Stimulated activated CD4-positive, alpha-beta T cell treated with anti-CD3 and anti-CD28 coated beads, Interleukin-15, amount 100 ng/mL, for 1 hour (primary cell): ENCODE measurements at regions not wholly inside any gene's neighbourhood (a gene's known extent, or its start where the extent isn't known, plus 50 kb on each side); places are given as distances from the start of the nearest gene placed in this dataset.

ENCODE experiments used
- DNase-seq, 2 donors: peaks; one replicate each; pipeline ENCODE4 v3.0.0-alpha.2; 2020; ENCODE audit warnings: low read depth in 1 of 2, low spot score in 1 of 2

DNA sequence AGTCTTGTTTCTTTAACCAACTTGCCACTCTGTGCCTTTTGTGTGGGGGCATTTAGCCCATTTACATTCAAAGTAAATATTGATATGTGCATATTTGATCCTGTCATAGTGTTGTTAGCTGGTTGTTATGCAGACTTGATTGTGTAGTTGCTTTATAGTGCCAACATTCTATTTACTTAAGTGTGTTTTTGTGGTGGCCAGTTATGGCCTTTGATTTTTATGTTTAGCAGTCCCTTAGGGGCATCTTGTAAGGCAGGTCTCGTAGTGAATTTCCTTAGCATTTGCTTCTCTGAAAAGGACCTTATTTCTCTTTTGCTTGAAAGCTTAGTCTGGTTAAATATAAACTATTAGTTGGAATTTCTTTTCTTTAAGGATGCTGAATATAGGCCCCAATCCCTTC lies 282.8 kb upstream of the NECTIN3 start:
- DNase-seq: no peak

DNA sequence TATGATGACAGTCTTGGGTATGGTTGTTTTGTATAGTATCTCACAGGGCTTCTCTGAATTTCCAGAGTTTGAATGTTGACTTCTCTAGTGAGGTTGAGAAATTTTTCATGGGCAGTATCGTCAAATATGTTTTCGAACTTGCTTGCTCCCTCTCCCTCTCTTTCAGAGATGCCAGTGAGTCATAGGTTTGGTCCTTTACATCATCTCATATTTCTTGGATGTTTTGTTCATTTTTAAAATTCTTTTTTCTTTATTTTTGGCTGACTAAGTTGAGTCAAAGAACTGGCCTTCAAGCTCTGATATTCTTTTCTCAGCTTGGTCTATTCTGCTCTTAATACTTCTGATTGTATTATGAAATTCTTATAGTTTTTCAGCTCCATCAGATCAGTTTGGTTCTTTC lies 282.3 kb upstream of the NECTIN3 start:
- DNase-seq: no peak

DNA sequence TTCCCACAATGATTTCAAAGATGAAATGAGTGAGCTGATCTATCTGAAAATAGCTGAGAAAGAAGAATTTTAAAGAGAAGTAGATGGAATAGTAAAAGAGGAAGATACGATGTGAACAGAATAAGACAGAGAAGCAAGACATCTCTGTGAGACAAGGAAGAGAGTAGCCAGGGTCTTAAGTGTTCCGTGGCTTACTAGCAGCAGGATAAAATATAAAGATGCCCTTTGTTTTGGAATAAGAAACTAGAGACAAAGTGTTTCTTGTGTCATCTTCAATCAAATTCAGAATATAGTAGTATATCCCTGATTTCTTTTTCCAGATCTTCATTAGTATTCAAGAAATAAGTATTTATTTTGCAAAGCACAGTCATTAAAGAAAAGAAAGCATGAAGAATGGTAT lies 281.0 kb upstream of the NECTIN3 start:
- no peak for DNase-seq

DNA sequence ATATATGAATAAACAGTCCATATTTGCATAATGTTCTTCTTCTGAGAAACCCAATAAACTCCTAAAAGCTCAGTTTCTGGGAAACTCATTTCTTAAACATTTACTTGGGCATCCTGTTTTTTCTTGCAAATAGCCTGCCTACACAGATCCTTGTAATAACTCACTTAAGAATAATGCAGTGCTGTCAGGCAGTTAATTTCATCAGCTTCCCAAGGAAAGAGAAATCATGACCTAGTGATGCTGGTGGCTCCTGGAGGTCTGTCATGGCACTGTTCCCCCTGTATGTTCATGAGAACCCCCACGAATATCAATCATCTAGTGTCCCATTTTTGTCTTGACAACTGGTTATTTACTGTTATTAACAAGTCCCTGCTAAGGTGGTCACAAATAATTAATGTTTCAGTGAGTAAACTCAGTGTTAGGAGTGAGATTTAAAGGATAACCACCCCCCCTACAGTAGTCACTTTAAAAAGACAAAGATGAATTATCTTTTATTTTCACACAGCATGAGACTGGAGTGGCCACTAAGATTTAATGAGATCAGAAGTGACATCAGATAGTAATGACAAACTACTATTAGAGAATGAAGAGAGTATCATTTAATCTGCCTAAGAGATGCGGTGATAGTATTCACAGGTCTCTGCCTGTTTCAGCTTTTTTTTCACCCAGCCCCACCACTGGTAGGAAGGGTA lies 279.5 kb upstream of the NECTIN3 start:
- no peak for DNase-seq

DNA sequence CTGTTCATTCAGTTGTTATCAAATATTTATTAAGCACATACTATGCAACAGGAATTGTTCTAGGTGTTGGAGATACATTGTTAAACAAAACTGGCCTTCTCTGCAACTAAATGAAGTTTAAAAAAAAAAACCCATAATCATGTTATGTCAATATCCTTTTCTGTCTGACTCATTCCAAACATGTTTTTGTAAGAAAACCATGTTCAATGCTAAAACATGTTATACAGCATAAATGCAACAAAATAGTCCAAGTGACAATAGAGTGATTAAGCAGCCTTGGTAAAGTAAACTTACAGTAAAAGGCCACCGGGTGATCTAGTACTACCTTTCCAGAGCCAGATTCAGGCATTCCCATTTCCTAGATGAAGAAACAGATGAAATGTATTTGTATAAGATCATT lies 278.0 kb upstream of the NECTIN3 start:
- no peak for DNase-seq

DNA sequence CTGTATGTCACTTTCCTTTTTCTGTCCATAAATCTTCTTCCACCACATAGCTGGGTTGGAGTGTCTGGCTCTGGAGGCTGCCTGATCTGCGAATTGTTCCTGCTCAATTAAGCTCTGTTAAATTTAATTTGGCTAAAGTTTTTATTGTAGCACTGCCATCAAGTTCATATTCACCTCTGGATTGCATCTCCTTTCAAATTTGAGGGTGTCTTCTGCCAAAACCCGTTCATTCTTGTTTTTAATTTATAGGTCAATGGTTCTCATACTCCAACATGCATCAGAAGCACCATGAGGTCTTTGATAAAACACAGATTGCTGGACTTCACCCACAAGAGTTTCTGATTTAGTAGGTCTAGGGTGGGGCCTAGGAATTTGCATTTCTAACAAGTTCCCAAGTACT lies 276.5 kb upstream of the NECTIN3 start:
- no peak for DNase-seq

DNA sequence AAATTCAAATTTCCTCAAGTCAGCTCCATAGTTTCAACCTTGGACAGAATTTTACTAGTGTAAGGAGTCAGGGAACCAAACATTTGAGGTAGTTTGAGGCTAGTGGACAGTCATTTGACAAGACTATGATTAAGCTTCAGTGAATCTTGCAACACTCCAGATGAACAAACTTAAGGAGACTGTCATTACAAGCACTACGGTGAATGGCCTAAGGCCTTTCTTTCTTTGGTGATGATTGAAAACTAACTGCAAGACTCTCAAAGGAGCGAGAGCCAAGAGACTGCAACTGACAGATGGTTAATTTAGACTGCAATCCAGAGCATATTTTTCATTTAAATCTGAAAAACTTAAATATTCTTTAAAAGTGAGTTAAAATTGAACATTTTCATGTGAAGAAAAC lies 272.3 kb upstream of the NECTIN3 start:
- DNase-seq: no peak

DNA sequence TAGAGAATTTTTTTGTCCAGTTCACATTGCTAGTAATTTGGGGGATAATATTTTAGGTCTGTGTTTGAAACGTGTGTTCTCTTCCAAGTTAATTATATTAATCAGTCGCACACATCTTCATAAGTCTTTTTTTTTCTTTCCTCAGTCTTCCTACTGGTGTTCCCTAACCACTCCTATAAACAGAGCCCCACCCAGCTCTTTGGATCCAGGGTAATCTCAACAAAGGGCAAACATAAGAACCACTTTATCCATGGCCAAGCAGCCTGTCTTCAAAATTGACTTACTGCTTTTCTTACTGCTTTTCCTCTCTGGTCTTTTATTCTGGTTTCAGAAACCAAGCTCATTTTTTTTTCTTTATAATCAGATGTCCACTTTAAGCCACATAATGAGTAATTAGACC lies 266.8 kb upstream of the NECTIN3 start:
- DNase-seq: no peak

DNA sequence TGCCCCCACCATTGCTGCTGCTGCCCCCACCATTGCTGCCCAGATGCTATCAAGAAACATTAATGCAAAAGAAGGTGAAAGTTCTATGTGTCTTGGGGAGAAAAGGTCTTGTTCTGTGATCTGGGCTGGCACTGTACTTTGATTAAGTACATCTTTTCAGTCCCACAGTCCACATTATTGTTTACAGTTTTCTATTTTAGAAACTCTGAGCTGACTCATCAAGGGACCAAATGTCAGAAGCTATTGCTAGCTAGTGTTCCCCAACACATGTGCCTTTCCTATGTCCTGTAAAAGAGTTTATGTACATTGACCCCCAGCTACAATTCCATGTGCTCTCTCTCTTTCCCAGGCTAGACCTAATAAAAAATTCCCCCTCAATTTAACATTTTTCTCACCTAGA lies 264.7 kb upstream of the NECTIN3 start:
- no peak for DNase-seq

DNA sequence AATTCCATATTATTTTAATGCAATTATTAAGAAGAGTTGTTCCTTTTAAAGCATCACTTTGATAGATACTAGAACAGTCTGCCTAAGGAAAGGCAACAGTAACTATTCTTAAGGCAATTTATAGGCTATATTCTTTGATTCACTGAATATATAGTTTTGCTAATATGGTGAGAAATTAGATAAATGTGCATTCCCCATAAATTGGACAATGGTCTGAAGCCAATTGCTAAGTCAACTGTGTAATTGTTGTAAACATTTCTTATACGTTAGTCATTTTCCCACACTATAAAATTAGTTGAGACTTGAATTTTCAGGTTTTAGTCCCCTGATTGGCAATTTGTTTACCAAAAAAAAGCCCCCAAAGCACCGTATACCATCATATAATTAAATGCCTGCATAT lies 263.0 kb upstream of the NECTIN3 start:
- DNase-seq: no peak

DNA sequence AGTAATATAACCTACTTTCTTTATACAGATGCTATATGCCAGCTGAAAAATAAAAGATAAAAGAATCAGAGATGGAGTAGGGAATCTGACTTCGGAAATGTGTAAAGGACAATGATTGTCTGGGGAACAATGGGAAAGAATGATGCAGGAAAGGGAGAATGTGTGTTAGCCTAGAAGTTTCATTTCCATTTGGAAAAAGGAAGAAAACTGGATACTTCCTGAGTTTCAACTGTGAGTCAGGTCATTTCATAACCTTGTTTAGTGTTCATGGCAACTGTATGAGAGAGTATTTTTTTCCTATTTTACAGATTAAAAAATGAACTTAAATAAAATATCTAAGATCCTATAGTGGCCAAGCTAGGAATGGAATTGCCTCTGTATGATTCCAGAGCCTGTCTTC lies 261.3 kb upstream of the NECTIN3 start:
- no peak for DNase-seq

DNA sequence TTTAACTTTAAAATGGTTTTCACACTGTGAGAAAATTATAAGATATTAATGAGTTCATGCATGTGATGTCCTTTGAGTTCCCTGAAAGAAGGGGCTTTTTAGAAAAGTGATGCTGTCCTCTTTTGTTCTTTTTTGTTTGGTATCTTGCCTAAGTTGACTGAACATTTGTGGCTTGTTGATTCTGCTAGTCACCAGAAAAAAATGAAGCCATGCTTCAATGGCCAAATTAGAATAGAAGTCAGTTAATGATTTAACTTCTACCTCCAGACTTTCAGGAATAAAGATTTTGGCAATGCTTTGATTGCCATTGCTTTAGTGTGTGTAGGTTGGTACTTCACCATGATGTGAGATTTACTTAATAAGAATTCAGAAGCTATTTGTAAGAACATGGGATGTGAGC lies 260.6 kb upstream of the NECTIN3 start:
- DNase-seq: no peak

DNA sequence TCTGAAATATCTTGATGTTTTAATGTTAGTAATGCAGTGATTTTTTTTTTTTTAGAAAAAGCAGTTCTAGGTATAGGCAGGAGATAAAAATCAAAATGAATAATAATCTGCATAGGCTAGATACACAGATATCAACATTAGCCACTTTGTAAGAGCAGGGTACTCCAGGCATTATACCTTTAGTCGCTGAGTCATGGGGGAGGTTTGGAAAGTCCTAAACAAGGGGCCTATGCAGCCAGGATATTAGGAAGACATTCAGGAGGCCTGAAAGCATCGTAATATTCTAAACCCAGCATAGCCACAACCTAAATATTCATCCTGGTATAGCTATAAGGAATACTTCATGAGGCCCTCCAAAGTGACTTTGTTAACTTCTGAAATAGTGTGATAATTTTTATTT lies 258.1 kb upstream of the NECTIN3 start:
- DNase-seq: no peak

DNA sequence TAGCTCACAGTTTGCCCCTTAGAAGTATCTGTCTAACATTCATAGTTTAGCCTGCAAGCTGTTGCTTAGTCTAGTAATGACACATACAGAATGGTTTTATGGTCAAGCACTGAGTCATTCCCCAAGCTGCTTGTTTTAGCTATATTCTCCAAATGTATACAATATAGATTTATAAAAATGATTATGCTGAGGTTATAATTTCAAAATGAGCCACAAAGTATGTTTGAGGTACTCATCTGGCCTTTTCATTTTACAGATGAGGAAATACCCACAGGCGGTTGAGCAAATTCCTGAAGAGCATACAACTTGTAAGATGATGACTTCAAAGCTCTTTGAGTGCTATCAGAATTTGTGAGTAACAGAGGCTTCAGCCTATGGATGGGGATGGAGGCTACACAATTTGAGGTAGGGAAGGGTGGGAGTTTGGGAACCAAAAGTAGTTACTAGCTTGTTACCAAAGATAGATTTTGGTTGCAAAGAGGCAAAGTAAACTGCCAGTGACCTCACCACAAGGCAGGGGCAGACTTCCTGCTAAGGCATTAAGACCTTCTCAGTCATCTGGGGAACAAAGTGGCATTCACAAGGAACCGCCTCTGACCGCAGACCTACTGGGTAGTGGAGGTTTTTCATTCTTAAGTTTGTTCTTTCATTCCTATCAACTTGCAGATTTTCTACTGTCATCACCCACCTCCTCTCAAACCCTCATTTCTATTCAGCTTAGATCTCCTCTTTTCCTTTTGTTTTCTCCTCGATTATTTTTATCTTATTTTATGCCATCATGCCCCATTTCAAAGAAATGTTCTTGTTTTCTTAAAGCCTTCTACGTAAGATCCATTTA lies 257.2 kb upstream of the NECTIN3 start:
- DNase-seq: no peak

DNA sequence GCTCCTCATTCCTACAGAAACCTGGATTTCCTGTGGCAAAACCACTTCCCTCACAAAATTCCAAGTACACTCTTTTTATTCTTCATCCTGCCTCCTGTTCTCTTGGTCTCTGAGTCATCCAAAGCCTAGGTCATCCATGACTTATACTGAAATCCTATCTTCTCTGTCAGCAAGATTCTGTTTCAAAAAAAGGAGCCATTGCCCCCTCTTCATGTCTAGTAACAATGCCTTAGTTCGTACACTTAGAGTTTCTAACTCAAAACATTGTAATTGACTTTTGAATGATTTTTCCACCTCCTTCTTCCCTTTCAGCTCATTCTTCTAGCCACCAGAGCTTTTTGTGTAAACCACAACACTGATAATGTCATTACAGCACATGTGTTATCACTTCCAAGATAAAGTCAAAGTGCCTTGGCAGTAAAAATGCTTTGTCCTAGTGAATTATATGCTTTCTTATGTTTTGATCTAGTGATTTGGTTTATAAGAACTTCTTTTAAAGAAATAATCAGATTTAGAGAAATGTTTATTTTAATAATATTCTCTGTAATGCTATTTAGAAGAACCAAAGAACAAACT lies 256.5 kb upstream of the NECTIN3 start:
- DNase-seq: no peak

DNA sequence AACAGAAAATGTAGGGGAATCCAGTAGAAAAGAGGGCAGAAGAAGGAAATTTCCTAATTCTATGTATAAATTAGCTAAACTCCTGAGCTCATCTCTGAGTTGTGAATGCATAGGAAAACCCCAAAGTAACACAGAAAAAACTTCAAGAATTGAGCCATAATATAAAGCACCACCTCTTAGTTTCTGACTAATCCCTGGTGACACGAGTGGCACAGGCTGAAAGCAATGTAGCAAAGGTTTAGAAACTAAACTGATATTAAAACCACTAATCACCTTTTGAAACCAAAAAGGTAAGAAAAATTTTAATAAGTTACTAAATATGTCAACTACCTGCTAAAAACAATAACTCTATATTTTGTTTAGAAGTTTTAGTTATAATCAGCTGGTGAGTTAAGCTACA lies 255.6 kb upstream of the NECTIN3 start:
- no peak for DNase-seq

DNA sequence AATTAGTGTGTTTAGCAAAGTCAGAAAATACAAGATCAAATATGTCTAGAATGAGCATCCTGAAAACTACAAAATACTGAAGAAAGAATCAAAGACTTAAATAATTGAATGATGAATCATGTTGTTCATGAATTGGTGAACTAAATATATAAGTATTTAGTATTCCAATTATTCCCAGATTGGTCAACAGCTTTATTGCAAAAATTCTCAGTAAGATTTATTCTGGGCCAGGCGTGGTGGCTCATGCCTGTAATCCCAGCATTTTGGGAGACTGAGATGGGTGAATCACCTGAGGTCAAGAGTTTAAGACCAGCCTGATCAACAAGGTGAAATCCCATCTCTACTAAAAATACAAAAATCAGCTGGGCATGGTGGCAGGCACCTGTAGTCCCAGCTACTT lies 250.0 kb upstream of the NECTIN3 start:
- no peak for DNase-seq

DNA sequence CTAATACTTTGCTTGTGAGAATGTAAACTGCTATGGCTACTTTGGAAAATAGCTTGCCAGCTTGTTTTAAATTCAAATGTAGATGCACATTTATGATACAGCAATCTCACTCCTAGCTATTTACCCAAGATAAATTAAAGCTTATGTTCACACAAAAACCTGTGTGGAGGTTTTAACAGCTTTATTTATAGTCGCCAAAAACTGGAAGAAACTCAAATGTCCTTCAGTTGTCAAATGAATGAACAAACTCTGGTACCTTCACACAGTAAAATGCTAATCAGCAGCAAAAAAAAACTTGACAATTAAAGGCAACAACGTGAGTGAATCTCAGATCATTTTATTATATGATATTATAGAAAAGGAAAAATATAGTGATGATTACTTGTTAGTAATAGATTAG lies 248.6 kb upstream of the NECTIN3 start:
- no peak for DNase-seq

DNA sequence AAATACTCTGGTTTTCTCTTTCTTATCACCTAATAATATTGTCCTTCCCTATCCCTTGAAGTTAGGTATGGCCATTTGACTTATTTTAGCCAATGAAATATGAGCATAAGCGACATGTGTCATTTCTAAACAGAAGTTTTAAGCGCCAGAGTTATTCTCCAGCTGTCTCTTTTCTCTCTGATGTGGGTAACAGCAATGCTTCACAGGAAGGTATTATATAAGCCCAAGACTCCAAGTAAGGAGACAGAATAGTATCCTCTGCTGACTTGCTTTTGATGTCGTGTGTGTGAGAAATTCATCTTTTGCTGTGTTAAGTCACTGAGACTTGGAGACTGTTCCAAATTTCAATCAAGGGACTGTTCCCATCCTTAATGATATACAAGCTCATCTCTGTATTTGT lies 224.6 kb upstream of the NECTIN3 start:
- no peak for DNase-seq

DNA sequence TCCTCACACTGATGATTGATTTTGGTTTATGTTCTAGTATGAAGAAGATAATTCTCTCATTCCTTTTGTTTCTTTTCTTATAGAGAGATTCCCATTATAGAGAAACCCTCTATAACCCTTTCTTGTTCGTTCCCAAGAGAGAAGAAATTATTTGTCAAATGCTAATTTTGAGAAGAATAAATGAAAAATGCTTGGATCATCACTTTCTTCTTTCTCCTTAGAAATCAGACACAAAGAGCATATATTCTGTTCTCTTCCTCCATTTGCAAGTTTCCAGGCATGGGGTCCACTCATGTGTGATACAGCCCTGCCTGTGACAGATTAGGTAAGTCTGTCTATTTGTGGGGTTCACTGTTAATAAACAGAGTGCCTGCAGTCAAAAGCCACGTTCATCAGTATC lies 222.6 kb upstream of the NECTIN3 start:
- no peak for DNase-seq

DNA sequence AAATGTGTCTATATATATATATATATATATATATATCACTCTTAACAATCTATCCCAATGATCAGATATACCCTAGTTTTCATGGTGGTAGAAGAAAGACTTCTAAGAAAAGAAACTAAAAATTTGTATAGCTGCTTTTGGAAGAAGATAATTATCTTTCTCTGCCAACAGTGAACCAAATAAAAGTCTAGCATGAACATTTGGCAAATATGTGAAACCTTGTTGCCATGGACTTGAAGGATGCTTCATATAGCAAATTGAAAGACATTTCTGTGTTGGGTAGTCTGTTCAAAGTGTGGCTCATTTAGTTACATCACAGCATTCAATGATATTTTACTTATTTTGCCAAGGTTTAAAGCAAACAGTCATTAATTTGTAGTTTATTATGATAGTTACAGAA lies 219.9 kb upstream of the NECTIN3 start:
- no peak for DNase-seq

DNA sequence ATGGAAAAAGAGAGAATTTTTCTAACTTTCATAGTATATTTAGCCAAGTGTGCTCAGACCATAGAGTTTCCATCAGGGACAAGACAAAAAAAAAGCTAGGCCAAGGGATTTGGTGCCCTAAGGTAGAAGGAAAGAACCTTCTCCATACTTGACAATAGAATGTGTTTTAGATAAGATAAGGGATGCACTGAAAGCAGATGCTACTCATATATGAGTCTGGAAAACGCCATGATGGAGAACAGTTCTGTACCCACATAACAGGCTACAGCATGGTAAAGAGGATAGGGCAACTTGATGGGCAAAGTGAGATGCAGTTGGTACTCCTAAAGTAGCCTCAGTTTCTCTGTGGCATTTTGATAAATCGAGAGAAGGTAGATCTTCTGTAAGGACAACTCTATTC lies 216.4 kb upstream of the NECTIN3 start:
- DNase-seq: no peak

DNA sequence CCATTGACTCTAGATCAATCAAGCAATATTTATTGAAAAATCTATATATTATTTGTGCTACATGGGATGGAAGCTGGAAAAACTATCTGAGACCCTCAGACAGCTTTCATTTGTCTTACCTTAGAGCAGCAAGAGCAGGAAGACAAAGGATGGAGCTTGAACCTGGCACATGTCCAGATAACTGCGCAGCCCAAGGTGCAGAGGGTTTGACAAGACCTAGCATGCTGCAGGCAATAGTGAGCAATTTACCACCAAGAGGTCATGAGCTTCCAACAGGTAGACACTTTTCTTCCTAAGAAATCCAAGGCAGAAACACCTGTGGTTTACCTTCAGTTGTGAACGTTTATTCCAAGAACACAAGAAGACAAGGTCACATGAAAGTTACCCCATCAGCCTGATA lies 214.7 kb upstream of the NECTIN3 start:
- no peak for DNase-seq
